DND-41 (cell line): ENCODE measurements at regions not wholly inside any gene's neighbourhood (a gene's known extent, or its start where the extent isn't known, plus 50 kb on each side); places are given as distances from the start of the nearest gene placed in this dataset.

ENCODE experiments used
- ATAC-seq: fragments of 200-7000 bp; cut with Tn5 transposase; 3 replicates; pipeline ENCODE4 v1.9.1; 2021; ENCODE audit warnings: low read depth; ENCODE audit not compliant: insufficient read depth
- DNase-seq: peaks from one replicate; pipeline ENCODE4 v3.0.0-alpha.2; 2020
- H2AFZ ChIP-seq: 2 replicates; pipeline ENCODE4 v1.6.0; 2012; ENCODE audit warnings: low read depth, low read length
- H3K27ac ChIP-seq: 2 replicates; pipeline ENCODE4 v1.5.1; 2012; ENCODE audit warnings: low read length, inconsistent platforms
- H3K27me3 ChIP-seq: fragments of 200-600 bp; sonication (generic); 2 replicates; pipeline ENCODE4 v1.6.0; 2012; ENCODE audit warnings: low read length, mild to moderate bottlenecking, inconsistent platforms; ENCODE audit not compliant: insufficient read depth, poor library complexity
- H3K36me3 ChIP-seq: 2 replicates; pipeline ENCODE4 v1.5.1; 2012; ENCODE audit warnings: low read length, inconsistent platforms; ENCODE audit not compliant: insufficient read depth
- H3K4me1 ChIP-seq: 2 replicates; pipeline ENCODE4 v1.5.1; 2012; ENCODE audit warnings: mild to moderate bottlenecking, low read length; ENCODE audit not compliant: insufficient read depth
- H3K4me2 ChIP-seq: 2 replicates; pipeline ENCODE4 v1.6.0; 2012; ENCODE audit warnings: mild to moderate bottlenecking, moderate library complexity, low read length, inconsistent platforms; ENCODE audit not compliant: insufficient read depth
- H3K4me3 ChIP-seq, 2 experiments: fragments of 200-600 bp in 1 of 2; shearing (Covaris generic) in 1 of 2; 2 replicates each; pipeline ENCODE4 v1.5.1; 2012 to 2016; ENCODE audit warnings: inconsistent platforms in 2 of 2, low read length in 2 of 2, mild to moderate bottlenecking in 2 of 2, low read depth in 1 of 2, moderate library complexity in 1 of 2
- H3K79me2 ChIP-seq: 2 replicates; pipeline ENCODE4 v1.6.0; 2012; ENCODE audit warnings: low read length, inconsistent platforms; ENCODE audit not compliant: insufficient read depth
- H3K9ac ChIP-seq: 2 replicates; pipeline ENCODE4 v1.6.0; 2012; ENCODE audit warnings: low read depth, mild to moderate bottlenecking, inconsistent platforms, low read length, moderate library complexity
- H3K9me3 ChIP-seq: 2 replicates; pipeline ENCODE4 v1.5.1; 2012; ENCODE audit warnings: low read length, moderate library complexity, mild to moderate bottlenecking, inconsistent platforms; ENCODE audit not compliant: insufficient read depth, severe bottlenecking
- H4K20me1 ChIP-seq: 2 replicates; pipeline ENCODE4 v1.6.0; 2012; ENCODE audit warnings: low read length; ENCODE audit not compliant: insufficient read depth
- CTCF ChIP-seq: IDR thresholded peaks from 2 replicates; pipeline ENCODE4 v1.5.1; 2012; ENCODE audit warnings: borderline replicate concordance, low read length, moderate library complexity, mild to moderate bottlenecking; ENCODE audit not compliant: poor library complexity, severe bottlenecking; ENCODE audit errors: extremely low read depth
- EZH2 ChIP-seq: IDR thresholded peaks from 3 replicates; pipeline ENCODE4 v1.6.1; 2012; ENCODE audit warnings: borderline replicate concordance, low read depth, mild to moderate bottlenecking, moderate library complexity, low read length, inconsistent platforms; ENCODE audit not compliant: severe bottlenecking

- H3K4me1 ChIP-seq, result no peaks in the 10 kb centered on the region
- no peak overlapping the region for H3K4me3 ChIP-seq
- no peaks in the 10 kb centered on the region for H4K20me1 ChIP-seq
- H3K27ac ChIP-seq, result no peak overlapping the region
- no peak overlapping the region for H2AFZ ChIP-seq
- H3K27me3 ChIP-seq, result peaks cover 6% of the 10 kb centered on the region
- H3K4me2 ChIP-seq, result no peak overlapping the region
- no peak overlapping the region for H3K9ac ChIP-seq
- TF ChIP-seq EZH2 (no peak), CTCF (no peak)
- ATAC-seq (no peak), DNase-seq (no peak)
- no peaks in the 10 kb centered on the region for H3K36me3 ChIP-seq
- H3K9me3 ChIP-seq, result no peaks in the 10 kb centered on the region
- no peaks in the 10 kb centered on the region for H3K79me2 ChIP-seq
Observed at GRCh38 chr3:115520241-115520640, 103.1 kb upstream of the GAP43 start.

GRCh38 chr3:115520651-115521245 lies 102.6 kb upstream of the GAP43 start:
- H3K27me3 ChIP-seq, result peaks cover 6% of the 10 kb centered on the region
- H3K36me3 ChIP-seq, result no peaks in the 10 kb centered on the region
- no peak overlapping the region for H3K27ac ChIP-seq
- no peaks in the 10 kb centered on the region for H3K79me2 ChIP-seq
- no peak overlapping the region for H3K4me2 ChIP-seq
- DNase-seq, result no peak
- TF ChIP-seq CTCF, result no peak
- no peak for TF ChIP-seq EZH2
- ATAC-seq, result no peak
- no peaks in the 10 kb centered on the region for H3K9me3 ChIP-seq
- H2AFZ ChIP-seq, result no peak overlapping the region
- no peaks in the 10 kb centered on the region for H3K4me1 ChIP-seq
- H3K4me3 ChIP-seq, result no peak overlapping the region
- H3K9ac ChIP-seq, result no peak overlapping the region
- H4K20me1 ChIP-seq, result no peaks in the 10 kb centered on the region

GRCh38 chr3:115523458-115523857 lies 99.9 kb upstream of the GAP43 start:
- Histone ChIP-seq H3K4me1 (no peaks in the 10 kb centered on the region), H3K27me3 (peaks cover 3% of the 10 kb centered on the region), H3K27ac (no peak overlapping the region), H3K36me3 (no peaks in the 10 kb centered on the region), H2AFZ (no peak overlapping the region), H3K79me2 (no peaks in the 10 kb centered on the region), H3K9ac (no peak overlapping the region), H3K9me3 (no peaks in the 10 kb centered on the region), H4K20me1 (no peaks in the 10 kb centered on the region), H3K4me3 (no peak overlapping the region), H3K4me2 (no peak overlapping the region)
- ATAC-seq, result no peak
- TF ChIP-seq CTCF (no peak), EZH2 (no peak)
- no peak for DNase-seq
